Kidney (tissue), 13 donors: ENCODE measurements at regions not wholly inside any gene's neighbourhood (a gene's known extent, or its start where the extent isn't known, plus 50 kb on each side); places are given as distances from the start of the nearest gene placed in this dataset.

Experiments
- DNase-seq, 5 donors: peaks; one replicate each; pipeline ENCODE4 v3.0.0-alpha.2; 2013 to 2020
- FAIRE-seq: peaks from 2 replicates; lab custom pipeline; 2012; peaks lifted over from hg19 to GRCh38; lab: Jason Lieb, UNC
- H3K27ac ChIP-seq, 2 donors: one replicate each; pipeline ENCODE4 v1.7.0; 2013; ENCODE audit warnings: low read depth in 2 of 2, low read length in 2 of 2, inconsistent platforms in 1 of 2
- H3K27me3 ChIP-seq: one replicate; pipeline ENCODE4 v1.7.1; 2013; ENCODE audit warnings: low read length, inconsistent platforms; ENCODE audit not compliant: control insufficient read depth, insufficient read depth
- H3K36me3 ChIP-seq, 3 donors: one replicate each; pipeline versions ENCODE4 v1.7.0 to v1.7.1; 2013; ENCODE audit warnings: low read length in 3 of 3, control low read depth in 1 of 3, inconsistent platforms in 1 of 3; ENCODE audit not compliant: insufficient read depth in 3 of 3, control insufficient read depth in 2 of 3
- H3K4me1 ChIP-seq, 3 donors: one replicate each; pipeline versions ENCODE4 v1.7.0 to v1.7.1; 2013; ENCODE audit warnings: low read length in 3 of 3, inconsistent platforms in 1 of 3, low read depth in 1 of 3; ENCODE audit not compliant: control insufficient read depth in 2 of 3, insufficient read depth in 2 of 3
- H3K4me3 ChIP-seq, 3 donors: one replicate each; pipeline versions ENCODE4 v1.7.0 to v1.8.1; 2013; ENCODE audit warnings: low read length in 3 of 3, control low read depth in 1 of 3, inconsistent platforms in 1 of 3
- H3K9ac ChIP-seq, 3 donors: one replicate each; pipeline versions ENCODE4 v1.7.0 to v1.7.1; 2013; ENCODE audit warnings: low read length in 3 of 3, control low read depth in 1 of 3, inconsistent platforms in 1 of 3
- H3K9me3 ChIP-seq, 3 donors: one replicate each; pipeline versions ENCODE4 v1.7.0 to v1.7.1; 2013; ENCODE audit warnings: low read length in 3 of 3, control low read depth in 1 of 3, inconsistent platforms in 1 of 3; ENCODE audit not compliant: control insufficient read depth in 2 of 3, insufficient read depth in 1 of 3
- CTCF ChIP-seq: IDR thresholded peaks from 3 replicates; pipeline ENCODE4 v1.5.1; 2012; ENCODE audit warnings: mild to moderate bottlenecking, moderate library complexity, borderline replicate concordance; ENCODE audit not compliant: insufficient read depth; ENCODE audit errors: extremely low read depth
- intact Hi-C: fragments of 100-400 bp; cut with DNase I; formaldehyde crosslinking; loops from one replicate; pipeline ENCODE4 v1.11.1; 2022
- donor health status: control.
- donor health status: control.
- donor health status: control.
- donor health status: control.
- donor health status: control.
- donor health status: DM: yes; HTN: yes; CAD: no.
- donor health status: Normal renal cell carcinoma (clear cell type).

- FAIRE-seq (no peak), DNase-seq (no peak)
- Histone ChIP-seq H3K4me3 (no peak overlapping the region), H3K27me3 (no peaks in the 10 kb centered on the region), H3K9ac (no peak overlapping the region), H3K4me1 (no peaks in the 10 kb centered on the region), H3K9me3 (no peaks in the 10 kb centered on the region), H3K36me3 (no peaks in the 10 kb centered on the region), H3K27ac (no peak overlapping the region)
- intact Hi-C loops = no loop called here
- TF ChIP-seq CTCF = no peak
Measured at GRCh38 chr7:41459623-41460261, 243.1 kb downstream of the INHBA start.

- no peak overlapping the region for H3K9ac ChIP-seq
- DNase-seq = no peak
- FAIRE-seq = no peak
- H3K4me1 ChIP-seq = no peaks in the 10 kb centered on the region
- no peak overlapping the region for H3K27ac ChIP-seq
- intact Hi-C loops = no loop called here
- H3K36me3 ChIP-seq = no peaks in the 10 kb centered on the region
- no peak overlapping the region for H3K4me3 ChIP-seq
- no peak for TF ChIP-seq CTCF
- no peaks in the 10 kb centered on the region for H3K27me3 ChIP-seq
- no peaks in the 10 kb centered on the region for H3K9me3 ChIP-seq
Measured at GRCh38 chr7:41459183-41459582, 243.7 kb downstream of the INHBA start.

GRCh38 chr7:41457832-41458437 lies 245.0 kb downstream of the INHBA start:
- no peaks in the 10 kb centered on the region for H3K27me3 ChIP-seq
- FAIRE-seq = no peak
- H3K9me3 ChIP-seq = no peaks in the 10 kb centered on the region
- no peak overlapping the region for H3K9ac ChIP-seq
- intact Hi-C loops = no loop called here
- no peaks in the 10 kb centered on the region for H3K36me3 ChIP-seq
- no peak overlapping the region for H3K4me3 ChIP-seq
- TF ChIP-seq CTCF = no peak
- no peaks in the 10 kb centered on the region for H3K4me1 ChIP-seq
- no peak overlapping the region for H3K27ac ChIP-seq
- DNase-seq = no peak
